Right lobe of liver (tissue), 4 donors: ENCODE measurements at regions not wholly inside any gene's neighbourhood (a gene's known extent, or its start where the extent isn't known, plus 50 kb on each side); places are given as distances from the start of the nearest gene placed in this dataset.

Experiments used
- CTCF ChIP-seq, 4 donors: fragments of 200-600 bp in 3 of 4; fragments of 450-650 bp in 1 of 4; IDR thresholded peaks; one replicate each; pipeline versions ENCODE4 v1.5.1 to v1.8.0; 2016 to 2022; ENCODE audit warnings: antibody characterized with exemption in 4 of 4, mild to moderate bottlenecking in 2 of 4
- POLR2A ChIP-seq: fragments of 450-650 bp; IDR thresholded peaks from one replicate; pipeline ENCODE4 v1.6.1; 2017; ENCODE audit warnings: antibody characterized with exemption, mild to moderate bottlenecking
- donor health status: DM: no; HTN: no; CAD: no.
- donor health status: DM: no; HTN: no; CAD: no.
- donor health status: DM: no; HTN: yes; CAD: no.

GRCh38 chr14:23725980-23726710 is 90.0 kb downstream of the DHRS2 start:
- TF ChIP-seq POLR2A (no peak), CTCF (IDR thresholded peaks at IDR 0.05) (no peak)
